ENCODE measurements at regions not wholly inside any gene's neighbourhood (a gene's known extent, or its start where the extent isn't known, plus 50 kb on each side); places are given as distances from the start of the nearest gene placed in this dataset.

- no peak for DNase-seq (ENCODE audit: low spot score)
These were observed 125.1 kb upstream of the SLC25A36 start for GRCh38 chr3:140816372-140817195.

- DNase-seq (ENCODE audit: low spot score): no peak
These were observed 120.1 kb upstream of the SLC25A36 start for GRCh38 chr3:140821493-140821892.

DNA sequence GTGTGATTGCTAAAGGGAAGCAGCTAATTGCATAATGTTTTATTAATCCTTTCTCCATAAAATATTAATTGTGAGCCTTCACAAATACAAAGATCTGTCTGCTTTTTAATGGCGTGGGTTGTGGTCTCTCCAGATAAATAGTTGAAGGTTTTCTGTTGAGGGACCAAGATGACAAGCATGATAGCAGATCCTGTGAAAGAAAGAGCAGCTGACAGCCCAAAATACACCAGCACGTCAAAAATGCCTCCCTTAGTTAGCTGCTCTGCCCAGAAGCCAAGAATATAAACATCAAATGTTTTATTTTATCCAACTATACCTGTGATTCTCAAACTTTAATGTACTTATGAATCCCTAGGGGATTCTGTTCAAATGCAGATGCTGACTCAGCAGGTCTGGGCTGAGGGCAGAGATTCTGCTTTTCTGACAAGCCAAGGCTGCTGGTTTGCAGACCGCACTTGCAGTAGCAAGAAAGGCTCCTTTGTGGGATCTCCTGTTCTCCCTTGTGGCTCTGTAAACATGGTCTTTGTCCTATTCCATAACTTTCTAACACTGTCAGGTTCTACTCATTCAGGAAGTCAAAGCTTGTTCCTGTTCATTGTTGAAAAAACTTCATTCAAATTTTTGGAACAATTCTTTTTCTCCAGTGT is 119.1 kb upstream of the SLC25A36 start:
- DNase-seq (ENCODE audit: low spot score): no peak

DNA sequence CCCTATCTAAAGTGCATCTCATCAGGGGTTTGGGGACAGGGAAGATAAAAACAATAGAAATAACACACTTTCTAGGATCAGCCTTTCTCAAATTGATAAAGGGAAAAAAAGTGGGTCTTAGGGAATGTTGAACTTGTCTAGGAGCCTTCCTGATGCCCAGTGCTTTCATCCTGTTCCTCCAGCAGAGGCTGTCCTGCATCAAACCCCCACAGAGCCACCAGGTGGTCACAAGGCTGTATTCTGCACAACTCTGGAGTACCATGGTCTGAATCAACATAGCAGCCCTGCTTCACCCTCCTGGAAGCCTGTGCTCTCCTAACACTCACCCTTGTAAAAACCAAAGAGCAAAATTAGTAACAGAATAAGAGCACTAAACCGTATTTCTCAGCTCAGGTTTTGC is 118.5 kb upstream of the SLC25A36 start:
- DNase-seq (ENCODE audit: low spot score): no peak

DNA sequence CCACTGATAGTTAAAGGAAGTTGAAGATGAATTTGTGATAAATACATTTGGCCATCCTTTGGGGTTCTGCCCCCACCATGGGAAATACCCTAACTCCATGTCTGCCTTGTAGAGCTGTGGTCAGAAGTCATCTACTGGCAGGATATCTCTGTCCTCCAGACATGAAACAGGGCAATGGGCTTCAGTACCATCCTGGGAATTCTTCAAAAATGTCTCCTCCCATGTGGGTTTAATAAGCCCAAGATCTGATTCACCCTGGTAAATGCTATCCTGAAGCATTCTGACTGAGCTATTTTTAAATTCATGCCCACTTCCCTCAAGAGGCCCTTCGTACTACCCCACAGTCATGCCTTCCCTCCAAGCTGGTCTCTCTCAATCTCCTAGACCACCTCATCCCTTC is 113.7 kb upstream of the SLC25A36 start:
- DNase-seq (ENCODE audit: low spot score): no peak

GRCh38 chr3:140828585-140828984 is 113.1 kb upstream of the SLC25A36 start:
- no peak for DNase-seq (ENCODE audit: low spot score)

- DNase-seq (ENCODE audit: low spot score): no peak
These were observed 111.8 kb upstream of the SLC25A36 start for GRCh38 chr3:140829796-140830195.

DNA sequence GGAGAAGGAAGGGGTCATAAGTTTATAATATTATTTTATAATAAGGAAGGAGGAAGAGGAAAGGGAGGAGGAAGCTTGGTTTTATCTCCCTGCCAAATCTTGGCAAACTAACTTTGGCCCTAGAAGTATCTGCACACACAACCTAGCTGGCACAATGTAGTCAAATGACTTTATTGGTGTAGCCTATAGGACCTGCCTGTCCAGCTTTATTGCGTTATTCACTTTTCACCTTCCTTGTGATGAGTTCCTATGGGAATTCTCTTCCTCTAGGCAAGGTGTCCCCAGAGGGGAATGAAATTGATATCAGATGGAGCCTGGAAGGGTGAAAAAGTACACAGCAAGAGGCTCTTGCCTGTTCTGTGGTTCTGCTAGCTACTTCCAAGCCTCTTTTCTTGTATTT is 111.2 kb upstream of the SLC25A36 start:
- no peak for DNase-seq (ENCODE audit: low spot score)

GRCh38 chr3:140832883-140833282 is 108.8 kb upstream of the SLC25A36 start:
- DNase-seq (ENCODE audit: low spot score): no peak

- DNase-seq (ENCODE audit: low spot score): no peak
These were observed 107.2 kb upstream of the SLC25A36 start for GRCh38 chr3:140834266-140835037.

GRCh38 chr3:140842984-140843649 is 98.5 kb upstream of the SLC25A36 start:
- no peak for DNase-seq (ENCODE audit: low spot score)

DNA sequence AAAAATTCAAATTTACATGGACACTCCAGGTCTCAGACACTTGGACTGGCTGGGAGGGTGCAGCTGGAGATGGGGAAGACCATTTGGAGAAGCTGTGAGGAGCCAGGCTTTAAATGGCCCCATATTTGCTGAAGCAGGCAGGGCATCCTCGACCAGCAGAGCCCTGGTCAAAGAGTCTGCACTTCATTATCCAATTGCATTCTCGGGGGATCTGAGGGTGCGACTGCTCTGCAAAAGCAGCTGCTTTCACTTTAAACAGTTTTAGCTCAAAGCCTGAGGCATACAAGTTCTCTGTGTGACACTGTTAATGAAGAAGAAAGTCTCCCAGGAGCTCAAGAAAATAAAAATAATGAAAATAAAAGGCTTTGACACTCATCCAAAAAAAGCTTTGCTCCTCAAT is 98.0 kb upstream of the SLC25A36 start:
- DNase-seq (ENCODE audit: low spot score): no peak

DNA sequence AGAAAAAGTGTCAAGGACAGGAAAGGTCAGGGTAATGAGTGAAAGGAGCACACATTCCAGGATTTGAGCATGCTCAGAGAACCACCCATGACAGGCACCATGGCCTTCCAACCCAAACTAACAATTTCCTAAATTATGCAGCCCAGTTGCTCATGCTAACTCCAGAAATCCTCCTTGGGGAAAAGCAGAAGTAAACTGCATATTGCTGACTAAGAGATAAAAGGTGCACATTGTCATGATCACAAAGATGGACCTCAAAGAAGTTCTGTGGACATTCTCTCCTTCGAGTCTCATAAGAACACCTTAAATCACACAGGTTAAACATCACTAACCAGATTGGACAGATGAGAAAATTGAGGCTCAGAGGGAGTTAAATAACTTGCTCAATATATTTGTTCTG is 97.6 kb upstream of the SLC25A36 start:
- no peak for DNase-seq (ENCODE audit: low spot score)

GRCh38 chr3:140845882-140846281 is 95.8 kb upstream of the SLC25A36 start:
- no peak for DNase-seq (ENCODE audit: low spot score)

- DNase-seq (ENCODE audit: low spot score): no peak
These were observed 93.0 kb upstream of the SLC25A36 start for GRCh38 chr3:140848666-140849065.

GRCh38 chr3:140850210-140850955 is 91.3 kb upstream of the SLC25A36 start:
- no peak for DNase-seq (ENCODE audit: low spot score)

GRCh38 chr3:140854961-140855360 is 86.7 kb upstream of the SLC25A36 start:
- DNase-seq (ENCODE audit: low spot score): no peak

GRCh38 chr3:140856905-140857304 is 84.7 kb upstream of the SLC25A36 start:
- no peak for DNase-seq (ENCODE audit: low spot score)

DNA sequence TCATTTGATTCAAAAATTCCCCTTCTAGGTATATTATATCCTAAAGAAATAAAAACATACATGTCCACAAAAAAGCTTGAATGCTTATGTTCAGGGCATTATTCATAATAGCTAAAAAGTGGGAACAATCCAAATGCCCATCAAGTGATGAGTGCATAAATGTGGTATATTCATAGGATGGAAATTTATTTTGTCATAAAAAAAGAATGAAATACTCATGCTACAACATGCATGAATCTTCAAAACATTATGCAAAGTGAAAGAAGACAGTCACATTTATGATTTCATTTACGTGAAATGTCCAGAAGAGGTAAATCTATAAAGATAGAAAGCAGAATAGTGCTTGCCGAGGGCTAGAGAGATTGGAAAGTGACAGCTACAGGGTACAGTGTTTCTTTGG is 83.6 kb upstream of the SLC25A36 start:
- DNase-seq (ENCODE audit: low spot score): no peak

- DNase-seq (ENCODE audit: low spot score): no peak
These were observed 81.9 kb upstream of the SLC25A36 start for GRCh38 chr3:140859592-140860336.

GRCh38 chr3:140863580-140864009 is 78.0 kb upstream of the SLC25A36 start:
- DNase-seq (ENCODE audit: low spot score): peak; percentile 42

Data from cerebellar cortex (tissue), 1 donor.